Fibroblast of villous mesenchyme (primary cell): ENCODE measurements at regions not wholly inside any gene's neighbourhood (a gene's known extent, or its start where the extent isn't known, plus 50 kb on each side); places are given as distances from the start of the nearest gene placed in this dataset.
"Not testable (repeated sequence)": the region's sequence is repeated elsewhere in the genome, so short reads cannot be mapped to it uniquely, and the experiment has no call there.

Experiments used
- DNase-seq: peaks from one replicate; pipeline ENCODE4 v3.0.0-alpha.2; 2010; ENCODE audit warnings: low read depth
- H3K4me3 ChIP-seq: 2 replicates; pipeline ENCODE4 v1.5.1; 2011; ENCODE audit warnings: low read depth, mild to moderate bottlenecking, low read length
- TF ChIP-seq, protein P1 (sequence below): IDR thresholded peaks from 2 replicates; pipeline ENCODE4 v1.5.1; 2012; ENCODE audit warnings: low read depth, mild to moderate bottlenecking, low read length; ENCODE audit not compliant: insufficient read depth

GRCh38 chr10:21047096-21047495 is 150.0 kb upstream of the NEBL start:
- TF ChIP-seq, protein P1, sequence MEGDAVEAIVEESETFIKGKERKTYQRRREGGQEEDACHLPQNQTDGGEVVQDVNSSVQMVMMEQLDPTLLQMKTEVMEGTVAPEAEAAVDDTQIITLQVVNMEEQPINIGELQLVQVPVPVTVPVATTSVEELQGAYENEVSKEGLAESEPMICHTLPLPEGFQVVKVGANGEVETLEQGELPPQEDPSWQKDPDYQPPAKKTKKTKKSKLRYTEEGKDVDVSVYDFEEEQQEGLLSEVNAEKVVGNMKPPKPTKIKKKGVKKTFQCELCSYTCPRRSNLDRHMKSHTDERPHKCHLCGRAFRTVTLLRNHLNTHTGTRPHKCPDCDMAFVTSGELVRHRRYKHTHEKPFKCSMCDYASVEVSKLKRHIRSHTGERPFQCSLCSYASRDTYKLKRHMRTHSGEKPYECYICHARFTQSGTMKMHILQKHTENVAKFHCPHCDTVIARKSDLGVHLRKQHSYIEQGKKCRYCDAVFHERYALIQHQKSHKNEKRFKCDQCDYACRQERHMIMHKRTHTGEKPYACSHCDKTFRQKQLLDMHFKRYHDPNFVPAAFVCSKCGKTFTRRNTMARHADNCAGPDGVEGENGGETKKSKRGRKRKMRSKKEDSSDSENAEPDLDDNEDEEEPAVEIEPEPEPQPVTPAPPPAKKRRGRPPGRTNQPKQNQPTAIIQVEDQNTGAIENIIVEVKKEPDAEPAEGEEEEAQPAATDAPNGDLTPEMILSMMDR: no peak
- no peak overlapping the region for H3K4me3 ChIP-seq
- no peak for DNase-seq

DNA sequence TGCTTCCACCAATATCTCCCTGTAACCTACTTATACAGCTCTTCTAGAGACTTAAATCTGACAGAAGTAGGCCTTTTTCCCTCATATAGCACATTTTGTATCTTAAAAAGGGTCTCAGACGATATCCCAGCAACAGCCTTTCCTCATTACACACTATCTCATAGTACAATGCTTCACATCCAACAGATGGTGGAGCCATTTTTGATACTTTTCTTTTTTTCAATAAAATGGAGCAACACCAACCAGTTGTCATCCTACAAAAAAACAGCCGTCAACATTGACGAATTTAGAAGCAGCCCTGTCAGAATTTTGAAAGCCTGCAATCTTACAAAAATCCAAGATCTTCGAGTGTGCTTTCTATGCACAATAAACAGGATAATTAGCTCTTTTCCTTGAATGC is 145.9 kb upstream of the NEBL start:
- no peak overlapping the region for H3K4me3 ChIP-seq
- TF ChIP-seq, protein P1: no peak

GRCh38 chr10:21042536-21042935 is 145.4 kb upstream of the NEBL start:
- TF ChIP-seq, protein P1: no peak
- no peak for DNase-seq
- no peak overlapping the region for H3K4me3 ChIP-seq

More for the DNA sequence above, 145.9 kb upstream of the NEBL start:
- no peak for DNase-seq

DNA sequence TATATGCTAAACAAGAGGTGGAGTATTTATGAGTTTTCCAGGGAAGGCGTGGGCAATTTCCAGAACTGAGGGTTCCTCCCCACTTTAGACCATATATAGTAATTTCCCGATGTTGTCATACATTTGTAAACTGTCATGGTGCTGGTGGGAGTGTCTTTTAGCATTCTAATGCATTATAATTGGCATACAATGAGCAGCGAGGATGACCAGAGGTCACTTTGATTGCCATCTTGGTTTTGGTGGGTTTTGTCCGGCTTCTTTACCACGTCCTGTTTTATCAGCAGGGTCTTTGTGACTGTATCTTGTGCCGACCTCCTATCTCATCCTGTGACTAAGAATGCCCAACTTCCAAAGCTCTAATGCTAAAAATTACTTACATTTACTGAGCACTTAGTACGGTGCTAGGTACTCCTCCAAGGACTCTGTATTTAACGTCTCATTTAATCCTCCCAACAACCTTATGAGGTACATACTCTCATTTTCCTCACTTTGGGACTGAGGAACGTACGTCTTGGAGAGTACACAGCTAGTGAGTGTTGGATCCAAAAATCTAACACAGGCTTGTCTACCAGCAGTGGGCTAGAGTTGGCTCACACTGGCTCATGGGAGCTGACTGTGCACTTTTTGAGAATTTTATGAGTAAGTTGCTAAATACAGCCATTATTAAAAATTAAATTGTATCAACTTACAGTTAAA is 144.8 kb upstream of the NEBL start:
- DNase-seq: no peak
- TF ChIP-seq, protein P1: no peak
- H3K4me3 ChIP-seq: no peak overlapping the region

- TF ChIP-seq, protein P1: no peak
- DNase-seq: no peak
- H3K4me3 ChIP-seq: no peak overlapping the region
These were observed 142.6 kb upstream of the NEBL start for GRCh38 chr10:21039721-21040120.

DNA sequence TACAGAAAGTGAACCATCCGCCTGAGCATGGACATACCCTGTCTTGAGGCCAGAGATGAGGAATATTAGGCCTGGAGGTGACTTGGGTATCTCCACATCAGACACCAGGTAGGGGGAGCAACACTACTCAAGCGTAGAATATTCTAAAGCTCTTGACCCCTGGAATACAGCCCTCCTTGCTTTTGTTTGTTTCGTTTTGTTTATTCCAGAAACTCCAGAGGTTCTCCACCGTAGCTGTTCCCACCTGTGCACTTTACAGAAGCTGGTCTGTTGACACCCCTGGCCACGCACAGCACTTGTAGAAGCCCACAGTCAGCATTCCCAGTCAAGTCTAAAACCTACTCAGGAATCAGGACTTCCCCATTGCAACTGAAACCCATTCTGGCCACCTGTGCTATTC is 139.6 kb upstream of the NEBL start:
- TF ChIP-seq, protein P1: no peak
- no peak overlapping the region for H3K4me3 ChIP-seq
- no peak for DNase-seq

DNA sequence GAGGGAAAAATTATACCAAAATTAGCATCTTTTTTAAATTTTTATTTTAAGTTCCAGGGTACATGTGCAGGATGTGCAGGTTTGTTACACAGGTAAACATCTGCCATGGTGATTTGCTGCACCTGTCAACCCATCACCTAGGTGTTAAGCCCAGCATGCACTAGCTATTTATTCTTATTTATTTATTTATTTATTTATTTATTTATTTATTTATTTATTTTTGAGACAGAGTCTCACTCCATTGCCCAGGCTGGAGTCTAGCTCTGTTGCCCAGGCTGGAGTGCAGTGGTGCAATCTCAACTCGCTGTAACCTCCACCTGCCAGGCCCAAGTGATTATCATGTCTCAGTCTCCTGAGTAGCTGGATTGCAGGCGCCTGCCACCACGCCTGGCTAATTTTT is 137.7 kb upstream of the NEBL start:
- H3K4me3 ChIP-seq, DNase-seq: not testable (repeated sequence)
